NCI-H2107 treated with DMSO at 0.1 percent for 48 hours (cell line): ENCODE measurements at regions not wholly inside any gene's neighbourhood (a gene's known extent, or its start where the extent isn't known, plus 50 kb on each side); places are given as distances from the start of the nearest gene placed in this dataset.
"Not testable (repeated sequence)": the region's sequence is repeated elsewhere in the genome, so short reads cannot be mapped to it uniquely, and the experiment has no call there.

Experiments
- DNase-seq: peaks from one replicate; lab custom pipeline; 2025; ENCODE audit not compliant: unreplicated experiment; lab: John Stamatoyannopoulos, UW

DNA sequence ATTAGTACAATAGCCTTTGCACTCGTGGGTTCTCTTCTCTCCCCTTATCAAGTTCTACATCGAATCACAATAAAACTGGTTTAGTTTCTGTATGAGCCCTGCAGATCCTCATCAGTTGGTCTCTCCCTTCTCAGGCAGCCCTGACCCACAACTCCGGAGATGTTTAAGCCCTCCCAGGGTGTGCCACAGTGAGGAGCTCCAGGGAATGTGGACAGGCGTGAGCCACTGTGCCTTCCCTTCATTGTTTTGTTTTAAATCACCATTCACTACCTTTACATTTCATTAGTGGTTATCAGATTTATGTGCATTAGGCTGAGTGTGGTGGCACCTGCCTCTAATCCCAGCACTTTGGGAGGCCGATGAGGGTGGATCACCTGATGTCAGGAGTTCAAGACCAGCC, 133.2 kb downstream of the LARP7 start:
- no peak for DNase-seq

GRCh38 chr4:112775801-112776200, 138.9 kb downstream of the LARP7 start:
- no peak for DNase-seq

- no peak for DNase-seq
These were observed 139.6 kb downstream of the LARP7 start for GRCh38 chr4:112776535-112776934.

DNA sequence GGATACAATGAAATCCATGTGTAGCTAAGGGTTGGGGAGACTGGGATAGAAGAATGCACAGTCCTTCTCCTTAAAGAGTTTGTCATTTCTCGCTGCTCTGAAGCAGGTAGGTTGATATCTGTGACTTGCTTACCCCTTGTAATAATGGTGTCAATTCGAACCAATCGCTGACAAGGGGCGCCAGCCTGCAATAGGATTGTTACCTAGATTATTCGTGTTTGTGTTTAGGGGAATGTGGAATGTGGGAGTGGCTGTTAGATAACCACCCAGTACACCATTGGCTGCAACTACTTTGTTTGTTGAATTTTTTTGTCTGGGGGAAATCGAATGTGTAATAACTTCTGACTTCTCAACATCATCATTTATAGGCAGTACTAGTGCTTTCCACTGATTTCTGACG, 141.6 kb downstream of the LARP7 start:
- DNase-seq = no peak

GRCh38 chr4:112793033-112793432, 156.1 kb downstream of the LARP7 start:
- DNase-seq = no peak

GRCh38 chr4:112800001-112800400, 163.1 kb downstream of the LARP7 start:
- DNase-seq = no peak

DNA sequence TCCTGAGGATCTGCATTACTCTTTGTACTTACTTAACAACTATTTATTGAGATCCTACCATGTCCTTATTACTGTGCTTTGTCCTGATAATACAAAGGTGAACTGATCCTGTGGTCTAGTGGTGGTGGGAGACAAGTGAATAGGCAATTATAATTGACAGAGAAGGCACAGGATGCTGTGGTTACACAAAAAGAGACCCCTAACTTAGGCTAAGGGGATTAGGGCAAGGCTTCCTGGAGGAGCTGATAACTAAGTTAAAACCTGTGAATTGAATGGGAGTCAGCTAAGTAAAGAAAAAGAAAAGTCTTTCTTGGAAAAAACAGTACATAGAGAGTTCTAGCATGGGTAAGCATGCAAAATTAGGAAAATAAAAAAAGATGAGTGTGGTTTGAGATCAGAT, 164.4 kb downstream of the LARP7 start:
- no peak for DNase-seq

GRCh38 chr4:112802780-112803179, 165.8 kb downstream of the LARP7 start:
- no peak for DNase-seq

GRCh38 chr4:112807083-112807482, 170.1 kb downstream of the LARP7 start:
- DNase-seq = no peak

DNA sequence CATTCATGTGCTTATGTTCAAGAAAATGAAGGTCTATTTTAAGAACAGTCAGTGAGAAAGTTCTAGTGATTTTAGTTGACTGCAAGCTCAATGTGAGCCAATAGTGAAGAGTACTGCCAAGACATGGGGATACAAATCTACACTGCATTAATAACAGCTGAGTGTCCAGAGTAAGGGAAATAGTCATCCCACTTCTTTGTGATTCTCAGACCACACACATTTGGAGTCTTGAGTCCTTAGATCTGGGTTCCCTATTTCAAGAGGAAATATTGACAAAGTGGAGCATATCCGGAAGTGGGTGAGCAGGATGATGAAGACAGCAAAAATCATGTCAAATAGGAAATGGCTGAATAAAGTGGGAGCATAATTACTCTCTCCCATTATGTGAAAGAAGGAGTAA, 171.1 kb downstream of the LARP7 start:
- DNase-seq = no peak

DNA sequence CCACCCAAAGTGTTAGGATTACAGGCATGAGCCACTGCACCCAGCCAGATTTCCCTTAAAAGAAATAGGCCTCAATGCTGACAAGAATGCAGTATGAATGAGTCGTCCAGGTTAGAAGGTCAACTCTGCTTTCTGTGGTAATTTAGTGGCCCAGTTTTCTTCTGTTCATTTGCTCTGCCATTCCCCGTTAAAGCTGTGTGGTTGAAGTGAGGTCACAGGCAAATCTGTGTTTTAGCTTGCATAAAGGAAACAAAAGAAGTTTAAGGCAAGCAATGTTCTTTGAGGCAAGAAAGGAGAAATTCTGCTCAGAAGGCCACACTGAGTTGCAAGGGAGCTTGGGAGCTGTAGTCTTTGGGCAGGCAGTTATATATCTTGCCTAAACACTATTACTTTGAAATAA, 176.8 kb downstream of the LARP7 start:
- DNase-seq = no peak

- peak; percentile 13 for DNase-seq
These were observed 181.1 kb downstream of the LARP7 start for GRCh38 chr4:112817933-112818593.

- DNase-seq = no peak
These were observed 181.6 kb downstream of the LARP7 start for GRCh38 chr4:112818594-112818965.

GRCh38 chr4:112819729-112820128, 182.8 kb downstream of the LARP7 start:
- DNase-seq = no peak

DNA sequence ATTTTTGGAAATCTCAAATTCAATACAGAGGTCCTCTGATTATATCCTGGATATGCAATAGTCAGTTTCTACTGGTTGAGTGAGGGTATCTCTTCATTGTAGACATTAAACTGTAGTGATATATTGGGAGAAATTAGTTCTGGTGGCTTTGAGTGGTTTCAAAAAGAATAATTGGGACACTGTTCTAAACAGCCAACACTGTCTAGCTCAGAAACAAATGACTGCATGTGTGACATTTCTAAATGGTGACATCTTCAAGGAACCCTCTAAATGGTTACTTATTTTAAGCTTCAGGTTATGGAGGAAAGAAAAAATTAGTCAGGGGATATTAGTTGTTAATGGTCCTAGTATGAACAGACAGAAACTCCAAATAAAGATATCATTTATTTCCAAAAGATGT, 186.2 kb downstream of the LARP7 start:
- no peak for DNase-seq

- DNase-seq = no peak
These were observed 186.7 kb downstream of the LARP7 start for GRCh38 chr4:112823606-112824005.

DNA sequence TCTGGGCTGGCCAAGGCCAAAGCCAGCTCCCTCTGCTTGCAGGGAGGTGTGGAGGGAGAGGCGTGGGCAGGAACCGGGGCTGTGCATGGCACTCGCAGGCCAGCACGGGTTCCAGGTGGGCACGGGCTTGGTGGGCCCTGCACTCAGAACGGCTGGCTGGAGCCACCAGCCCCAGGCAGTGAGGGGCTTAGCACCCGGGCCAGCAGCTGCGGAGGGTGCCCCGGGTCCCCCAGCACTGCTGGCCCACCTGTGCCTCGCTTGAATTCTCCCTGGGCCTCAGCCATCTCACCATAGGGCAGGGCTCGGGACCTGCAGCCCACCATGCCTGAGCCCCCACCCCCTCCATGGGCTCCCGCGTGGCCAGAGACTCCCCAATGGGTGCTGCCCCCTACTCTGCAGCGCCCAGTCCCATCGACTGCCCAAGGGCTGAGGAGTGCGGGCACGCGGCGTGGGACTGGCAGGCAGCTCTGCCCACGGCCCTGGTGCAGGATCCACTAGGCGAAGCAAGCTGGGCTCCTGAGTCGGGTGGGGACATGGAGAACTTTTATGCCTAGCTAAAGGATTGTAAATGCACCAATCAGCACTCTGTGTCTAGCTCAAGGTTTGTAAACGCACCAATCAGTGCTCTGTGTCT, 193.9 kb downstream of the LARP7 start:
- DNase-seq = no peak

DNA sequence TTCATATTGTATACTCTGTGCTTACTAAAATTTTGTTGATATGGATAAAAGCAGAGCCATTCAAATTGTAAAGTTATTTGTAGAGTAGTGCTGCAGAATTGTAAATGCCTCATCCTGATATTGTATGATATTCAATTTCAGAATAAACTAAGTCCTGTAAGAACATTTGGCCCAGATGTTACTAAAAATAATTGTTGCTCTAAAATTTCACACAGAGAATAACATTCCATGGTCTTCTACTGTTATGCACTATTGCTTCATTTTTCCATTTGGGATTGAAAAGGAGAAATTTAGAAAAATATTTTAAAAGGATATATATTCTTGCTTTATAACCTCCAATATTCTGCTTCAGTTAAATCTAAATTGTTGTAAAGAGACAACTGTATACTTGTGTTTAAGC, 195.6 kb downstream of the LARP7 start:
- DNase-seq = no peak

- no peak for DNase-seq
These were observed 200.0 kb downstream of the LARP7 start for GRCh38 chr4:112836895-112837294.

DNA sequence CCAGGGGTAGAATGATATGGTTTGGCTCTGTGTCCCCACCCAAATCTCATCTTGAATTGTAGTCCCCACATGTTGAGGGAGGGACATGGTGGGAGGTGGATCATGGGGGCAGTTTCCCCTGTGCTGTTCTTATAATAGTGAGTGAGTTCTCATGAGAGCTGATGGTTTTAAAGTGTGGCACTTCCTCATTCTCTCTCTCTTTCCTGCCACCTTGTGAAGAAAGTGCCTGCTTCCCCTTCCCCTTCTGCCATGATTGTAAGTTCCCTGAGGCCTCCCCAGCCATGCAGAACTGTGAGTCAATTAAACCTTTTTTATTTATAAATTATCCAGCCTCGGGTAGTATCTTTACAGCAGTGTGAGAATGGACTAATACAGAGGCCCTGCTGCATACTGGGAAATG, 201.1 kb downstream of the LARP7 start:
- not testable (repeated sequence) for DNase-seq

GRCh38 chr4:112840061-112840460, 203.1 kb downstream of the LARP7 start:
- no peak for DNase-seq

GRCh38 chr4:112840619-112841018, 203.7 kb downstream of the LARP7 start:
- no peak for DNase-seq

- no peak for DNase-seq
These were observed 205.6 kb downstream of the LARP7 start for GRCh38 chr4:112842513-112842912.
